Caco-2 (cell line): ENCODE measurements at regions not wholly inside any gene's neighbourhood (a gene's known extent, or its start where the extent isn't known, plus 50 kb on each side); places are given as distances from the start of the nearest gene placed in this dataset.

Source experiments
- BruUV-seq: library from RNA; stranded (reverse); fragments of 400-500 nt; replicated peaks from 2 replicates; lab custom pipeline; 2021; lab: Mats Ljungman, UMichigan
- CTCF ChIA-PET: fragments of 300-600 bp; sonication (Branson Sonifier 250); formaldehyde crosslinking; loops from one replicate; lab custom pipeline; 2022; ENCODE audit warnings: antibody characterized with exemption; lab: Charles Lee
- POLR2A ChIA-PET: fragments of 300-600 bp; sonication (Branson Sonifier 250); formaldehyde crosslinking; loops from one replicate; lab custom pipeline; 2022; ENCODE audit warnings: antibody characterized with exemption; lab: Charles Lee
- DNase-seq, 2 experiments: peaks; one replicate each; pipeline versions ENCODE4 v3.0.0 to v3.0.0-alpha.2; 2020 to 2022
- H3K27me3 ChIP-seq: replicated peaks from 2 replicates; pipeline ENCODE4 v1.6.0; 2011; ENCODE audit warnings: low read length; ENCODE audit not compliant: control insufficient read depth, insufficient read depth
- H3K36me3 ChIP-seq: 2 replicates; pipeline ENCODE4 v1.5.1; 2011; ENCODE audit warnings: low read length; ENCODE audit not compliant: control insufficient read depth, insufficient read depth
- H3K4me1 ChIP-seq: fragments of 250-450 bp; sonication (Bioruptor Pico); 2 replicates; pipeline ENCODE4 v1.5.1; 2020; ENCODE audit warnings: mild to moderate bottlenecking
- H3K4me3 ChIP-seq: 2 replicates; pipeline ENCODE4 v1.5.1; 2011; ENCODE audit warnings: low read depth, mild to moderate bottlenecking, control low read depth, low read length
- H3K9me3 ChIP-seq: fragments of 250-450 bp; sonication (Bioruptor Pico); 2 replicates; pipeline ENCODE4 v1.5.1; 2020; ENCODE audit warnings: mild to moderate bottlenecking, moderate library complexity
- H3K27ac Mint-ChIP-seq: one replicate; pipeline ENCODE4 v1.8.0; 2022; ENCODE audit warnings: mixed read lengths; ENCODE audit not compliant: unreplicated experiment
- H3K27me3 Mint-ChIP-seq: one replicate; pipeline ENCODE4 v1.8.0; 2022; ENCODE audit warnings: mixed read lengths; ENCODE audit not compliant: insufficient read depth, unreplicated experiment
- H3K36me3 Mint-ChIP-seq: one replicate; pipeline ENCODE4 v1.8.0; 2022; ENCODE audit warnings: mild to moderate bottlenecking, mixed read lengths; ENCODE audit not compliant: insufficient read depth, unreplicated experiment
- H3K4me1 Mint-ChIP-seq: one replicate; pipeline ENCODE4 v1.8.0; 2022; ENCODE audit warnings: low read depth, mixed read lengths; ENCODE audit not compliant: unreplicated experiment
- H3K4me3 Mint-ChIP-seq: one replicate; pipeline ENCODE4 v1.8.0; 2022; ENCODE audit warnings: mild to moderate bottlenecking, moderate library complexity, mixed read lengths; ENCODE audit not compliant: unreplicated experiment
- H3K9me3 Mint-ChIP-seq: one replicate; pipeline ENCODE4 v1.8.0; 2022; ENCODE audit warnings: mixed read lengths; ENCODE audit not compliant: unreplicated experiment
- intact Hi-C: fragments of 100-400 bp; cut with micrococcal nuclease; formaldehyde crosslinking; loops from one replicate; pipeline ENCODE4 v1.10.0; 2022; ENCODE audit not compliant: unreplicated experiment
- TF ChIP-seq, protein P1 (sequence below), 2 experiments: fragments of 200-600 bp in 1 of 2; IDR thresholded peaks; 1 replicate in 1 of 2; 2 replicates in 1 of 2; pipeline versions ENCODE4 v1.5.1 to v1.8.0; 2011 to 2022; ENCODE audit warnings: antibody characterized with exemption in 1 of 2, control low read depth in 1 of 2, inconsistent platforms in 1 of 2, low read depth in 1 of 2, low read length in 1 of 2, mild to moderate bottlenecking in 1 of 2, moderate library complexity in 1 of 2; ENCODE audit not compliant: insufficient read depth in 1 of 2, severe bottlenecking in 1 of 2, unreplicated experiment in 1 of 2

DNA sequence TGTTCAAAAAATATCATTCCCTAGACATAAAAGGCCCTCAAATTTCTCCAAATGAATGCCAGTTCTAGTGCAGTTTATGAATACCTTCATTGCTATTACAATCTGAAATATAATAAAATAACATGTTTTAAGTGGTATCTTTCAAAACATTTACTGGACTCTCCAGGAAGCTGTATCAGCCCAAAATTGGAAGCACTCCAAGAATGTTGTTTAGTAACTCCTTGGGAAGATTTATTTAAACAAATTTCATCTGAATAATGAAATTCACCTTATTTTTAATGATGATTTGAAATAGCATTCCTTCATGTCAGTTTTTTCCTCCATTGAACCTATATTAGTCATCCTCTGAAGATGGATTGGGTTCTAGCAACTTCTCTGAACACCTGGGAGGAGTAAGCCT is 217.2 kb upstream of the PCDH18 start:
- no TSS peak for BruUV-seq
- Mint-ChIP-seq H3K9me3 (no peaks in the 10 kb centered on the region), H3K27ac (no peak overlapping the region), H3K27me3 (peaks cover 5% of the 10 kb centered on the region), H3K4me1 (no peaks in the 10 kb centered on the region), H3K4me3 (no peak overlapping the region), H3K36me3 (no peaks in the 10 kb centered on the region)
- DNase-seq: no peak
- CTCF ChIA-PET: no interaction called here
- POLR2A ChIA-PET: no interaction called here
- Histone ChIP-seq H3K4me3 (no peak overlapping the region), H3K27me3 (no peaks in the 10 kb centered on the region), H3K36me3 (no peaks in the 10 kb centered on the region), H3K9me3 (no peaks in the 10 kb centered on the region), H3K4me1 (no peaks in the 10 kb centered on the region)
- TF ChIP-seq, protein P1, sequence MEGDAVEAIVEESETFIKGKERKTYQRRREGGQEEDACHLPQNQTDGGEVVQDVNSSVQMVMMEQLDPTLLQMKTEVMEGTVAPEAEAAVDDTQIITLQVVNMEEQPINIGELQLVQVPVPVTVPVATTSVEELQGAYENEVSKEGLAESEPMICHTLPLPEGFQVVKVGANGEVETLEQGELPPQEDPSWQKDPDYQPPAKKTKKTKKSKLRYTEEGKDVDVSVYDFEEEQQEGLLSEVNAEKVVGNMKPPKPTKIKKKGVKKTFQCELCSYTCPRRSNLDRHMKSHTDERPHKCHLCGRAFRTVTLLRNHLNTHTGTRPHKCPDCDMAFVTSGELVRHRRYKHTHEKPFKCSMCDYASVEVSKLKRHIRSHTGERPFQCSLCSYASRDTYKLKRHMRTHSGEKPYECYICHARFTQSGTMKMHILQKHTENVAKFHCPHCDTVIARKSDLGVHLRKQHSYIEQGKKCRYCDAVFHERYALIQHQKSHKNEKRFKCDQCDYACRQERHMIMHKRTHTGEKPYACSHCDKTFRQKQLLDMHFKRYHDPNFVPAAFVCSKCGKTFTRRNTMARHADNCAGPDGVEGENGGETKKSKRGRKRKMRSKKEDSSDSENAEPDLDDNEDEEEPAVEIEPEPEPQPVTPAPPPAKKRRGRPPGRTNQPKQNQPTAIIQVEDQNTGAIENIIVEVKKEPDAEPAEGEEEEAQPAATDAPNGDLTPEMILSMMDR (IDR thresholded peaks at IDR 0.05; ENCODE audit: insufficient read depth in 1 of 2, low read depth in 1 of 2, low read length in 1 of 2, severe bottlenecking in 1 of 2, unreplicated experiment in 1 of 2): no peak
- intact Hi-C loops: no loop called here

DNA sequence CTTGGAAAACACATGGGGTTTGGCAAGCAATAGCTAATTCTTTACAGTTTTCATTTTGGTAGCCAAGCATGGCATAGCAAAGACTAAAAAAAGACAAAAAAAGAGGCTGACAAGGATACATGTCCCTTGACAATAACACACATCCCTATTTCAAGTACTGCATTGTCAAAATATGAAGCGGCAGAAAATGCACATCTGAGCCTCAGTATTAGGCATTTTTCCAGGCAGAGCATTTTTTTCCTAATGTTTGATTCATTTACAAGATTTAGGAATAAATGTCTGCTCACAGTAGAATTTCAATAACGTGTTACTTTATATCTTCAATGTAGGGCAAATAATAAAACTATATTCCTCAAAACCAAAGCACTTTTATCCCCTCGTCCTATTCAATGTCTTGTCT is 216.3 kb upstream of the PCDH18 start:
- H3K9me3 Mint-ChIP-seq: no peaks in the 10 kb centered on the region
- POLR2A ChIA-PET: no interaction called here
- CTCF ChIA-PET: no interaction called here
- intact Hi-C loops: no loop called here
- Histone ChIP-seq H3K9me3 (no peaks in the 10 kb centered on the region), H3K4me3 (no peak overlapping the region), H3K36me3 (no peaks in the 10 kb centered on the region), H3K4me1 (no peaks in the 10 kb centered on the region), H3K27me3 (no peaks in the 10 kb centered on the region)
- H3K4me1 Mint-ChIP-seq: no peaks in the 10 kb centered on the region
- H3K27ac Mint-ChIP-seq: no peak overlapping the region
- H3K4me3 Mint-ChIP-seq: no peak overlapping the region
- no TSS peak for BruUV-seq
- H3K27me3 Mint-ChIP-seq: peaks cover 5% of the 10 kb centered on the region
- TF ChIP-seq, protein P1 (IDR thresholded peaks at IDR 0.05; ENCODE audit: insufficient read depth in 1 of 2, low read depth in 1 of 2, low read length in 1 of 2, severe bottlenecking in 1 of 2, unreplicated experiment in 1 of 2): no peak
- no peak for DNase-seq
- no peaks in the 10 kb centered on the region for H3K36me3 Mint-ChIP-seq

DNA sequence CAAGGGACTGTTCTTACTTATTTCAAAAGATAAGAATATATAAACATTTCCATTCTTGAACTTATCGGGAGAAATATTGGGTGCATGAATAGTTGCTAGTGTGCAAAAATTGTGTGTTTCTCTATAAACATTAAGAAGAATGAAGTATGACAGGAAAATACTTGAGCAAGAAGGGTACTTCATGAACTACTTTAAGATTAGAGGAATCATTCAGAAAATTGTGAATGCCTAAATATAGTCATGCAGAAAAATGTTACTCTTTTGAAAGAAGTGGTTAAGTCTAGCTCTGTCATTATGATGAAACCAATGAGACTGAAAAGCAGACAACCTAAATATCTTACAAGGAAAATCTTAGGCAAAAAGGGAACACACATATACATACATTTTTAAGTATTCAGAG is 207.8 kb upstream of the PCDH18 start:
- H3K9me3 ChIP-seq: no peaks in the 10 kb centered on the region
- Mint-ChIP-seq H3K27ac (no peak overlapping the region), H3K4me3 (no peak overlapping the region), H3K4me1 (no peaks in the 10 kb centered on the region), H3K36me3 (no peaks in the 10 kb centered on the region), H3K9me3 (no peaks in the 10 kb centered on the region), H3K27me3 (no peaks in the 10 kb centered on the region)
- H3K27me3 ChIP-seq: no peaks in the 10 kb centered on the region
- ChIA-PET CTCF (no interaction called here), POLR2A (no interaction called here)
- H3K4me3 ChIP-seq: no peak overlapping the region
- no TSS peak for BruUV-seq
- no peaks in the 10 kb centered on the region for H3K36me3 ChIP-seq
- intact Hi-C loops: no loop called here
- no peak for DNase-seq
- TF ChIP-seq, protein P1 (IDR thresholded peaks at IDR 0.05; ENCODE audit: insufficient read depth in 1 of 2, low read depth in 1 of 2, low read length in 1 of 2, severe bottlenecking in 1 of 2, unreplicated experiment in 1 of 2): no peak
- H3K4me1 ChIP-seq: no peaks in the 10 kb centered on the region
